Adrenal gland (tissue), 5 donors: ENCODE measurements at regions not wholly inside any gene's neighbourhood (a gene's known extent, or its start where the extent isn't known, plus 50 kb on each side); places are given as distances from the start of the nearest gene placed in this dataset.

Experiments
- POLR2A ChIP-seq, 2 donors: fragments of 450-650 bp; IDR thresholded peaks; one replicate each; pipeline ENCODE4 v1.6.1; 2017; ENCODE audit warnings: antibody characterized with exemption in 2 of 2, mild to moderate bottlenecking in 2 of 2, moderate library complexity in 1 of 2
- TF ChIP-seq, protein P1 (sequence below), 6 experiments: fragments of 450-650 bp in 4 of 6; fragments of 200-600 bp in 2 of 6; sonication (generic) in 1 of 6; IDR thresholded peaks; 1 replicate in 5 of 6; 2 replicates in 1 of 6; pipeline versions ENCODE4 v1.5.1 to v1.8.0; 2016 to 2021; ENCODE audit warnings: antibody characterized with exemption in 6 of 6, mild to moderate bottlenecking in 2 of 6, moderate library complexity in 1 of 6
- donor health status: DM: no; HTN: no; CAD: no.

DNA sequence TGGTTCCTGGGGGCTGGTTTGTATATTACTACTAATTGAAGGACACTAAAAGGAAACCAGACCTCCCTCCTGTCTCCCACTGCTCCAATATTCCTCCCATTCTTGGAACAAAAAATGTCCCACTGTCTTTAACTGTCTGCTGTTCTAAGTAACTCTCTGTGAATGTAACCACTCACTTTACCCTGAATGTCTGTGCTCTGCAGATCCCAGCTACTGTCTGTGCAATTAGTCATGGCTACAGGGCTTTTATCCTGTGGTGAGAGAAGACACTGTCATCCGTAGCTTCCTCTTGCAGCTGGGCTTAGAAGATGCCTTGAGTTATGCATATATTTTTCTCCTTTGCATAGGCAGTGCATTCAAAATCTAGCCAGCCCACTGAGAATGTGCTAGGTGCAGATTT lies 853.8 kb downstream of the CDH8 start:
- TF ChIP-seq, protein P1, sequence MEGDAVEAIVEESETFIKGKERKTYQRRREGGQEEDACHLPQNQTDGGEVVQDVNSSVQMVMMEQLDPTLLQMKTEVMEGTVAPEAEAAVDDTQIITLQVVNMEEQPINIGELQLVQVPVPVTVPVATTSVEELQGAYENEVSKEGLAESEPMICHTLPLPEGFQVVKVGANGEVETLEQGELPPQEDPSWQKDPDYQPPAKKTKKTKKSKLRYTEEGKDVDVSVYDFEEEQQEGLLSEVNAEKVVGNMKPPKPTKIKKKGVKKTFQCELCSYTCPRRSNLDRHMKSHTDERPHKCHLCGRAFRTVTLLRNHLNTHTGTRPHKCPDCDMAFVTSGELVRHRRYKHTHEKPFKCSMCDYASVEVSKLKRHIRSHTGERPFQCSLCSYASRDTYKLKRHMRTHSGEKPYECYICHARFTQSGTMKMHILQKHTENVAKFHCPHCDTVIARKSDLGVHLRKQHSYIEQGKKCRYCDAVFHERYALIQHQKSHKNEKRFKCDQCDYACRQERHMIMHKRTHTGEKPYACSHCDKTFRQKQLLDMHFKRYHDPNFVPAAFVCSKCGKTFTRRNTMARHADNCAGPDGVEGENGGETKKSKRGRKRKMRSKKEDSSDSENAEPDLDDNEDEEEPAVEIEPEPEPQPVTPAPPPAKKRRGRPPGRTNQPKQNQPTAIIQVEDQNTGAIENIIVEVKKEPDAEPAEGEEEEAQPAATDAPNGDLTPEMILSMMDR (IDR thresholded peaks at IDR 0.05), result no peak
- no peak for TF ChIP-seq POLR2A (IDR thresholded peaks at IDR 0.05)
